Progenitor cell of endocrine pancreas (in vitro differentiated cells): ENCODE measurements at regions not wholly inside any gene's neighbourhood (a gene's known extent, or its start where the extent isn't known, plus 50 kb on each side); places are given as distances from the start of the nearest gene placed in this dataset.

ENCODE experiments used
- DNase-seq: peaks from one replicate; pipeline ENCODE4 v3.0.0; 2021; ENCODE audit warnings: low spot score; ENCODE audit not compliant: unreplicated experiment
- H3K27ac Mint-ChIP-seq: 2 replicates; pipeline ENCODE4 v1.8.0; 2021; ENCODE audit warnings: mild to moderate bottlenecking, moderate library complexity, mixed read lengths
- H3K27me3 Mint-ChIP-seq: 2 replicates; pipeline ENCODE4 v1.8.0; 2021; ENCODE audit warnings: mixed read lengths
- H3K36me3 Mint-ChIP-seq: 2 replicates; pipeline ENCODE4 v1.8.0; 2022; ENCODE audit warnings: mixed read lengths; ENCODE audit not compliant: insufficient read depth
- H3K4me1 Mint-ChIP-seq: 2 replicates; pipeline ENCODE4 v1.8.0; 2021; ENCODE audit warnings: low read depth, mixed read lengths
- H3K4me3 Mint-ChIP-seq: 2 replicates; pipeline ENCODE4 v1.8.0; 2021; ENCODE audit warnings: low read depth, mild to moderate bottlenecking, moderate library complexity, mixed read lengths
- H3K9me3 Mint-ChIP-seq: 2 replicates; pipeline ENCODE4 v1.8.0; 2021; ENCODE audit warnings: low read depth, mixed read lengths
- CTCF ChIP-seq: fragments of 200-600 bp; sonication (generic); IDR thresholded peaks from one replicate; pipeline ENCODE4 v1.5.0; 2021; ENCODE audit warnings: antibody characterized with exemption, mild to moderate bottlenecking; ENCODE audit not compliant: unreplicated experiment

GRCh38 chr10:105844676-105845570 lies 1203.8 kb downstream of the SORCS3 start:
- TF ChIP-seq CTCF: no peak
- Mint-ChIP-seq H3K36me3 (no peaks in the 10 kb centered on the region), H3K27ac (no peak overlapping the region), H3K27me3 (no peaks in the 10 kb centered on the region), H3K9me3 (no peaks in the 10 kb centered on the region), H3K4me3 (no peak overlapping the region), H3K4me1 (no peaks in the 10 kb centered on the region)
- no peak for DNase-seq

DNA sequence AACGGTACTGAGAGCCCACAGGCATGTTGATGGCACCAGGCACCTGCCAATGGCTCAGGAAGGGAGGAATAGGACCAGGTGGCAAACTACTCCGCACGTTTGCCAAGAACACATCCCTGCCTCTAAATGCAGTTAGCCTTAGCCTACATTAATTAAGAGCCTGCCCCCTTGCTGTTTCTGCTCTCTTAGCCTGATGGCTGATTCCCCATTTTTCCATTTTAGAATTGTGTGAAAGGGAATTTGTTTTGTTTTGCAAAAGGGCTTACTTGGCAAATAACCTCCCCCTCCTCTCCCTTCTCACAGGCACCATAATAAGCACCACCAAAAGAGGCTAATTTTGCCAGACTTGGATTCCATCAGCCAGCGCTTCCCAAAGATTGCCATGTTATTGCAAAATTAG lies 1203.2 kb downstream of the SORCS3 start:
- H3K9me3 Mint-ChIP-seq: no peaks in the 10 kb centered on the region
- H3K27me3 Mint-ChIP-seq: no peaks in the 10 kb centered on the region
- H3K4me3 Mint-ChIP-seq: no peak overlapping the region
- H3K36me3 Mint-ChIP-seq: no peaks in the 10 kb centered on the region
- no peaks in the 10 kb centered on the region for H3K4me1 Mint-ChIP-seq
- no peak for TF ChIP-seq CTCF
- no peak for DNase-seq
- H3K27ac Mint-ChIP-seq: no peak overlapping the region

DNA sequence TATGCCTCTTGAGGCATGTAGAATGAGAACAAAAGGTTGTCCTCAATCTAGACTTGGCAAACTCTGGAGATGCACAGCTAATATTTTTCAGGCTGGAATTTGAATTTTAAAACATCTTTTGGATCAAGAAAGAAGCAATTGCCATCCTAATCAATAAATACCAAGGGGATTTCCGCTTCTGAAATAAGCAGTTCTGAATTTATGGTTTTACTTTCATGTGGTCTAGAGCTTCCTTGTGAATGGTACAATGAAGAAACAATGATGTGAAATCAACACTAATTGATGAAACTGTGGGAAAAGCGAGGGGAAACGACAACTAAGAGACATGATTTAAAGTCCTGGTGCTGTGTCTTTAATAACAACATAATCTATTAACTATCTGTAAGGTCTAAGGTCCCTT lies 1202.7 kb downstream of the SORCS3 start:
- no peak overlapping the region for H3K27ac Mint-ChIP-seq
- H3K4me3 Mint-ChIP-seq: no peak overlapping the region
- H3K4me1 Mint-ChIP-seq: no peaks in the 10 kb centered on the region

DNA sequence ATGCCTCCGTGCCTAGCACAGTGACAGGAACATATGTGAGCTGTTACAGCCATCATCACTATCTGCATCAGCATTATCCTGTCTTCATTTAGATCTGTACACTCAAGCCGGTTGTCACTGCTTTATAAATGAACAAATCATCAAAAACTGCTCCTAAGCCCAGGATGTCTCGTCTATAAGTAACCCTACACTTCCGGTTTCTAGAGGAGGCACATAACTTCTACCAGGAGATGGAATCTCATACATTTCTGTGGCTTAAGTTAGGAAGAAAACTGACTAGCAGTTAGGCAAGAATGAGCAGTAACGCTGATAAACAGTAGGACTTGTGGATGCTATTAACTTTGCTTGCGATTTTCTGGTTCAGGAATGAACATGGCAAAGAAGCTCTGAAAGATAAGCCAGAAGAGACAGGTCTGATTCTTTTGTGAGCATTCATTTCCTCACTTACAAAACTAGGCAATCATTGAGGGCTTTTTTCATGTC lies 1199.2 kb downstream of the SORCS3 start:
- Mint-ChIP-seq H3K9me3 (no peaks in the 10 kb centered on the region), H3K27ac (no peak overlapping the region)

More for the DNA sequence above, 1202.7 kb downstream of the SORCS3 start:
- Mint-ChIP-seq H3K9me3 (no peaks in the 10 kb centered on the region), H3K36me3 (no peaks in the 10 kb centered on the region), H3K27me3 (no peaks in the 10 kb centered on the region)
- no peak for TF ChIP-seq CTCF
- no peak for DNase-seq

DNA sequence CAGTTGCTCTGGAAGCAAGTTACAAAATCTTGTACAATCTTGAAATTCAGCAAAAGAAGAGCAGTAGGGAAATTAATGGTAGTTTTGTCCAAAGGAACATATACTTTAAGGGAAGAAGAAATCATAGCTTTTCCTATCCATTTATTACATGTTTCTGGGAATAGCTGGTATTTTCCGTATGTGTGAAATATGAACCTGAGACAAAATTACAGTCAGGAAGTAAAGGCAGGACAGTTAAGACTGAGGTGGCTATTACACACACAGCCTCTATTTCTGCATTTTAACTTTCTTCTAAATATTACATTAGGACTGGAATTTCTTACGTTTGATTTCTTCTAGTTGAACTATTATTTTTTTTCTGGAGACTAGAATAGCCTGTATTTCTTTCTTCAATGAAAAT lies 1197.3 kb downstream of the SORCS3 start:
- peaks cover 4% of the 10 kb centered on the region for H3K4me1 Mint-ChIP-seq
- H3K4me3 Mint-ChIP-seq: no peak overlapping the region
- no peak for TF ChIP-seq CTCF
- no peaks in the 10 kb centered on the region for H3K36me3 Mint-ChIP-seq
- H3K9me3 Mint-ChIP-seq: no peaks in the 10 kb centered on the region
- no peak overlapping the region for H3K27ac Mint-ChIP-seq
- H3K27me3 Mint-ChIP-seq: no peaks in the 10 kb centered on the region
- no peak for DNase-seq

More for the DNA sequence above, 1199.2 kb downstream of the SORCS3 start:
- Mint-ChIP-seq H3K4me1 (peaks cover 4% of the 10 kb centered on the region), H3K27me3 (no peaks in the 10 kb centered on the region), H3K36me3 (no peaks in the 10 kb centered on the region), H3K4me3 (no peak overlapping the region)
- TF ChIP-seq CTCF: no peak
- no peak for DNase-seq
